Stimulated activated memory B cell treated with anti-CD40 and anti-IgM and Interleukin-4, amounts not matched to agents 10 μg/mL and 1 μg/mL and 100 μg/mL, for 72 hours (primary cell): ENCODE measurements at regions not wholly inside any gene's neighbourhood (a gene's known extent, or its start where the extent isn't known, plus 50 kb on each side); places are given as distances from the start of the nearest gene placed in this dataset.
"Not testable (repeated sequence)": the region's sequence is repeated elsewhere in the genome, so short reads cannot be mapped to it uniquely, and the experiment has no call there.

Experiments used
- ATAC-seq: fragments of 150-1000 bp; cut with Tn5 transposase; 2 replicates; pipeline ENCODE4 v1.10.0; 2021
- H3K27ac Mint-ChIP-seq: one replicate; pipeline ENCODE4 v1.8.0; 2022; ENCODE audit warnings: mild to moderate bottlenecking, mixed read lengths
- H3K27me3 Mint-ChIP-seq: one replicate; pipeline ENCODE4 v1.8.0; 2022; ENCODE audit warnings: mixed read lengths
- H3K36me3 Mint-ChIP-seq: one replicate; pipeline ENCODE4 v1.8.0; 2022; ENCODE audit warnings: mixed read lengths
- H3K4me1 Mint-ChIP-seq: one replicate; pipeline ENCODE4 v1.8.0; 2022; ENCODE audit warnings: mixed read lengths
- H3K4me3 Mint-ChIP-seq: one replicate; pipeline ENCODE4 v1.8.0; 2022; ENCODE audit warnings: mild to moderate bottlenecking, moderate library complexity, mixed read lengths
- H3K9me3 Mint-ChIP-seq: one replicate; pipeline ENCODE4 v1.8.0; 2022; ENCODE audit warnings: mixed read lengths

GRCh38 chrX:124181515-124181914, 150.9 kb upstream of the TEX13D start:
- not testable (repeated sequence) for H3K36me3 Mint-ChIP-seq, ATAC-seq, H3K9me3 Mint-ChIP-seq, H3K27ac Mint-ChIP-seq, H3K4me3 Mint-ChIP-seq, H3K27me3 Mint-ChIP-seq, H3K4me1 Mint-ChIP-seq

GRCh38 chrX:124190440-124190839, 142.0 kb upstream of the TEX13D start:
- Mint-ChIP-seq H3K27me3 (no peaks in the 10 kb centered on the region), H3K4me1 (no peaks in the 10 kb centered on the region), H3K27ac (no peak overlapping the region), H3K9me3 (no peaks in the 10 kb centered on the region), H3K36me3 (no peaks in the 10 kb centered on the region), H3K4me3 (no peak overlapping the region)
- ATAC-seq = no peak

GRCh38 chrX:124194199-124194598, 138.3 kb upstream of the TEX13D start:
- H3K4me3 Mint-ChIP-seq = no peak overlapping the region
- H3K27ac Mint-ChIP-seq = no peak overlapping the region
- no peaks in the 10 kb centered on the region for H3K9me3 Mint-ChIP-seq
- H3K27me3 Mint-ChIP-seq = no peaks in the 10 kb centered on the region
- H3K4me1 Mint-ChIP-seq = no peaks in the 10 kb centered on the region
- no peaks in the 10 kb centered on the region for H3K36me3 Mint-ChIP-seq
- no peak for ATAC-seq

- Mint-ChIP-seq H3K36me3 (no peaks in the 10 kb centered on the region), H3K4me1 (no peaks in the 10 kb centered on the region), H3K27me3 (no peaks in the 10 kb centered on the region), H3K27ac (no peak overlapping the region), H3K4me3 (no peak overlapping the region), H3K9me3 (no peaks in the 10 kb centered on the region)
- ATAC-seq = no peak
Measured at GRCh38 chrX:124194901-124195300, 137.6 kb upstream of the TEX13D start.

GRCh38 chrX:124203311-124203710, 129.1 kb upstream of the TEX13D start:
- H3K36me3 Mint-ChIP-seq = no peaks in the 10 kb centered on the region
- no peaks in the 10 kb centered on the region for H3K27me3 Mint-ChIP-seq
- H3K9me3 Mint-ChIP-seq = peaks cover 7% of the 10 kb centered on the region
- no peak overlapping the region for H3K4me3 Mint-ChIP-seq
- H3K27ac Mint-ChIP-seq = no peak overlapping the region
- H3K4me1 Mint-ChIP-seq = no peaks in the 10 kb centered on the region
- no peak for ATAC-seq

GRCh38 chrX:124208660-124209059, 123.8 kb upstream of the TEX13D start:
- no peak overlapping the region for H3K4me3 Mint-ChIP-seq
- no peaks in the 10 kb centered on the region for H3K36me3 Mint-ChIP-seq
- H3K27ac Mint-ChIP-seq = no peak overlapping the region
- no peaks in the 10 kb centered on the region for H3K9me3 Mint-ChIP-seq
- no peak for ATAC-seq
- peaks cover 11% of the 10 kb centered on the region for H3K4me1 Mint-ChIP-seq
- no peaks in the 10 kb centered on the region for H3K27me3 Mint-ChIP-seq

GRCh38 chrX:124209792-124210576, 122.5 kb upstream of the TEX13D start:
- ATAC-seq = no peak
- Mint-ChIP-seq H3K36me3 (no peaks in the 10 kb centered on the region), H3K9me3 (no peaks in the 10 kb centered on the region), H3K27ac (no peak overlapping the region), H3K4me1 (peaks cover 11% of the 10 kb centered on the region), H3K4me3 (no peak overlapping the region), H3K27me3 (no peaks in the 10 kb centered on the region)

GRCh38 chrX:124211312-124211942, 121.0 kb upstream of the TEX13D start:
- Mint-ChIP-seq H3K36me3 (no peaks in the 10 kb centered on the region), H3K4me1 (peaks cover 11% of the 10 kb centered on the region), H3K27me3 (no peaks in the 10 kb centered on the region), H3K27ac (no peak overlapping the region), H3K4me3 (no peak overlapping the region), H3K9me3 (no peaks in the 10 kb centered on the region)
- no peak for ATAC-seq

- Mint-ChIP-seq H3K4me1 (peaks cover 17% of the 10 kb centered on the region), H3K4me3 (no peak overlapping the region), H3K27ac (no peak overlapping the region), H3K9me3 (no peaks in the 10 kb centered on the region), H3K27me3 (no peaks in the 10 kb centered on the region), H3K36me3 (no peaks in the 10 kb centered on the region)
- ATAC-seq = no peak
Measured at GRCh38 chrX:124212622-124213021, 119.8 kb upstream of the TEX13D start.

GRCh38 chrX:124215786-124216185, 116.7 kb upstream of the TEX13D start:
- H3K36me3 Mint-ChIP-seq = no peaks in the 10 kb centered on the region
- H3K9me3 Mint-ChIP-seq = no peaks in the 10 kb centered on the region
- H3K4me1 Mint-ChIP-seq = peaks cover 37% of the 10 kb centered on the region
- H3K4me3 Mint-ChIP-seq = no peak overlapping the region
- no peak overlapping the region for H3K27ac Mint-ChIP-seq
- no peaks in the 10 kb centered on the region for H3K27me3 Mint-ChIP-seq
- no peak for ATAC-seq

GRCh38 chrX:124216396-124217115, 115.9 kb upstream of the TEX13D start:
- H3K9me3 Mint-ChIP-seq = no peaks in the 10 kb centered on the region
- H3K27ac Mint-ChIP-seq = peak overlapping the region; percentile 53
- H3K36me3 Mint-ChIP-seq = no peaks in the 10 kb centered on the region
- no peak for ATAC-seq
- no peaks in the 10 kb centered on the region for H3K27me3 Mint-ChIP-seq
- no peak overlapping the region for H3K4me3 Mint-ChIP-seq
- peaks cover 37% of the 10 kb centered on the region for H3K4me1 Mint-ChIP-seq

GRCh38 chrX:124217304-124218251, 114.9 kb upstream of the TEX13D start:
- Mint-ChIP-seq H3K4me1 (peaks cover 35% of the 10 kb centered on the region), H3K4me3 (peak overlapping the region; percentile 39), H3K36me3 (no peaks in the 10 kb centered on the region), H3K9me3 (no peaks in the 10 kb centered on the region), H3K27me3 (no peaks in the 10 kb centered on the region), H3K27ac (peak overlapping the region; percentile 53)
- ATAC-seq = peak; percentile 59

- H3K4me3 Mint-ChIP-seq = no peak overlapping the region
- H3K4me1 Mint-ChIP-seq = peaks cover 17% of the 10 kb centered on the region
- no peak overlapping the region for H3K27ac Mint-ChIP-seq
- H3K9me3 Mint-ChIP-seq = no peaks in the 10 kb centered on the region
- ATAC-seq = no peak
- H3K27me3 Mint-ChIP-seq = no peaks in the 10 kb centered on the region
- H3K36me3 Mint-ChIP-seq = no peaks in the 10 kb centered on the region
Measured at GRCh38 chrX:124223524-124223923, 108.9 kb upstream of the TEX13D start.

GRCh38 chrX:124224528-124224927, 107.9 kb upstream of the TEX13D start:
- no peak overlapping the region for H3K4me3 Mint-ChIP-seq
- H3K36me3 Mint-ChIP-seq = no peaks in the 10 kb centered on the region
- H3K27me3 Mint-ChIP-seq = no peaks in the 10 kb centered on the region
- no peak overlapping the region for H3K27ac Mint-ChIP-seq
- no peaks in the 10 kb centered on the region for H3K9me3 Mint-ChIP-seq
- H3K4me1 Mint-ChIP-seq = peaks cover 7% of the 10 kb centered on the region
- ATAC-seq = no peak

GRCh38 chrX:124226129-124226528, 106.3 kb upstream of the TEX13D start:
- no peak overlapping the region for H3K4me3 Mint-ChIP-seq
- no peaks in the 10 kb centered on the region for H3K27me3 Mint-ChIP-seq
- no peak for ATAC-seq
- no peaks in the 10 kb centered on the region for H3K36me3 Mint-ChIP-seq
- H3K27ac Mint-ChIP-seq = no peak overlapping the region
- H3K4me1 Mint-ChIP-seq = no peaks in the 10 kb centered on the region
- H3K9me3 Mint-ChIP-seq = no peaks in the 10 kb centered on the region
